Common myeloid progenitor, CD34-positive (primary cell): ENCODE measurements at regions not wholly inside any gene's neighbourhood (a gene's known extent, or its start where the extent isn't known, plus 50 kb on each side); places are given as distances from the start of the nearest gene placed in this dataset.

Source experiments
- CTCF ChIA-PET: fragments of 350-600 bp; sonication (Branson Sonifier 250); formaldehyde crosslinking; loops from one replicate; lab custom pipeline; 2021; ENCODE audit warnings: antibody characterized with exemption; lab: Charles Lee
- POLR2A ChIA-PET: fragments of 350-600 bp; sonication (Branson Sonifier 250); formaldehyde crosslinking; loops from one replicate; lab custom pipeline; 2021; ENCODE audit warnings: antibody characterized with exemption; lab: Charles Lee
- DNase-seq, 3 donors: peaks; one replicate each; pipeline versions ENCODE4 v3.0.0 to v3.0.0-alpha.2; 2013
- H3K27ac ChIP-seq, 2 experiments: 1 replicate in 1 of 2; 2 replicates in 1 of 2; pipeline ENCODE4 v1.7.0; 2013; ENCODE audit warnings: inconsistent platforms in 2 of 2, low read length in 2 of 2, mild to moderate bottlenecking in 2 of 2, low read depth in 1 of 2, moderate library complexity in 1 of 2; ENCODE audit not compliant: severe bottlenecking in 2 of 2, insufficient read depth in 1 of 2, poor library complexity in 1 of 2
- H3K27me3 ChIP-seq, 5 experiments: replicated peaks in 2 of 5; 1 replicate in 3 of 5; 2 replicates in 2 of 5; pipeline versions ENCODE4 v1.6.1 to v1.7.0; 2013; ENCODE audit warnings: low read length in 4 of 5, mild to moderate bottlenecking in 2 of 5, moderate library complexity in 2 of 5, inconsistent platforms in 1 of 5; ENCODE audit not compliant: insufficient read depth in 5 of 5, control insufficient read depth in 4 of 5
- H3K36me3 ChIP-seq, 4 experiments: 1 replicate in 2 of 4; 2 replicates in 2 of 4; pipeline versions ENCODE4 v1.6.1 to v1.7.0; 2013; ENCODE audit warnings: low read length in 3 of 4, control low read depth in 1 of 4, mild to moderate bottlenecking in 1 of 4; ENCODE audit not compliant: control insufficient read depth in 4 of 4, insufficient read depth in 4 of 4
- H3K4me1 ChIP-seq, 4 experiments: 1 replicate in 3 of 4; 2 replicates in 1 of 4; pipeline versions ENCODE4 v1.6.1 to v1.7.1; 2013; ENCODE audit warnings: low read length in 3 of 4, mild to moderate bottlenecking in 3 of 4, control low read depth in 1 of 4, inconsistent platforms in 1 of 4, moderate library complexity in 1 of 4; ENCODE audit not compliant: control insufficient read depth in 4 of 4, insufficient read depth in 4 of 4; ENCODE audit errors: control extremely low read depth in 1 of 4
- H3K4me3 ChIP-seq, 7 experiments: 1 replicate in 4 of 7; 2 replicates in 3 of 7; pipeline versions ENCODE4 v1.5.1 to v1.7.0; 2013; ENCODE audit warnings: mild to moderate bottlenecking in 7 of 7, low read length in 6 of 7, moderate library complexity in 6 of 7, inconsistent platforms in 2 of 7, low read depth in 2 of 7, control low read depth in 1 of 7; ENCODE audit not compliant: insufficient read depth in 4 of 7, control insufficient read depth in 1 of 7; ENCODE audit errors: extremely low read depth in 1 of 7
- H3K9me3 ChIP-seq, 5 experiments: 1 replicate in 4 of 5; 2 replicates in 1 of 5; pipeline versions ENCODE4 v1.6.1 to v1.7.1; 2013; ENCODE audit warnings: low read length in 4 of 5, mild to moderate bottlenecking in 2 of 5, inconsistent platforms in 1 of 5, low read depth in 1 of 5, moderate library complexity in 1 of 5; ENCODE audit not compliant: control insufficient read depth in 4 of 5, insufficient read depth in 2 of 5; ENCODE audit errors: control extremely low read depth in 1 of 5
- WGBS: methylation state at CpG from one replicate; pipeline ENCODE4 v1.1.5; 2013; ENCODE audit not compliant: insufficient coverage; 5-methylcytosine and 5-hydroxymethylcytosine counted together

- 84% methylated on average over 11 of the region's 14 CpGs for WGBS
- Histone ChIP-seq H3K27me3 (peaks cover 0 to 24% (median 9%) of the 10 kb centered on the region in 5 experiments), H3K36me3 (no peaks in the 10 kb centered on the region), H3K27ac (no peak overlapping the region), H3K9me3 (no peaks in the 10 kb centered on the region), H3K4me3 (no peak overlapping the region), H3K4me1 (no peaks in the 10 kb centered on the region)
- ChIA-PET CTCF (no interaction called here), POLR2A (interaction anchor here (0.7 kb wide), 1 partner anchor 140 kb away, joined by 3 read pairs; no protein-coding TSS in a partner anchor)
- no peak for DNase-seq
These were observed 197.7 kb upstream of the POU3F1 start for GRCh38 chr1:38244218-38244845.

- no peaks in the 10 kb centered on the region for H3K9me3 ChIP-seq
- no peaks in the 10 kb centered on the region for H3K36me3 ChIP-seq
- no peak overlapping the region for H3K27ac ChIP-seq
- no peak for DNase-seq
- H3K4me3 ChIP-seq, result no peak overlapping the region
- ChIA-PET CTCF (no interaction called here), POLR2A (no interaction called here)
- H3K27me3 ChIP-seq, result peaks cover 0 to 24% (median 12%) of the 10 kb centered on the region in 5 experiments
- H3K4me1 ChIP-seq, result no peaks in the 10 kb centered on the region
- 86% methylated on average over 5 of the region's 6 CpGs for WGBS
These were observed 196.5 kb upstream of the POU3F1 start for GRCh38 chr1:38243106-38243505.

- no peak for DNase-seq
- Histone ChIP-seq H3K27ac (no peak overlapping the region), H3K4me3 (no peak overlapping the region), H3K36me3 (no peaks in the 10 kb centered on the region), H3K27me3 (peaks cover 0 to 22% (median 11%) of the 10 kb centered on the region in 5 experiments), H3K4me1 (no peaks in the 10 kb centered on the region), H3K9me3 (no peaks in the 10 kb centered on the region)
- no CpG with 5 or more reads among the region's 5 CpGs for WGBS
- CTCF ChIA-PET, result no interaction called here
- POLR2A ChIA-PET, result no interaction called here
These were observed 195.9 kb upstream of the POU3F1 start for GRCh38 chr1:38242506-38242905.

- 100% methylated on average over 3 of the region's 6 CpGs for WGBS
- Histone ChIP-seq H3K36me3 (no peaks in the 10 kb centered on the region), H3K4me1 (no peaks in the 10 kb centered on the region), H3K4me3 (no peak overlapping the region), H3K9me3 (no peaks in the 10 kb centered on the region), H3K27me3 (peaks cover 0 to 20% (median 6%) of the 10 kb centered on the region in 5 experiments), H3K27ac (no peak overlapping the region)
- POLR2A ChIA-PET, result no interaction called here
- CTCF ChIA-PET, result no interaction called here
- no peak for DNase-seq
These were observed 195.2 kb upstream of the POU3F1 start for GRCh38 chr1:38241594-38242334.

- Histone ChIP-seq H3K9me3 (no peaks in the 10 kb centered on the region), H3K4me3 (no peak overlapping the region), H3K27me3 (peaks cover 0 to 21% (median 8%) of the 10 kb centered on the region in 5 experiments), H3K27ac (no peak overlapping the region), H3K4me1 (no peaks in the 10 kb centered on the region), H3K36me3 (no peaks in the 10 kb centered on the region)
- no peak for DNase-seq
- ChIA-PET POLR2A (no interaction called here), CTCF (no interaction called here)
- 100% methylated on average over 2 of the region's 2 CpGs for WGBS
These were observed 194.0 kb upstream of the POU3F1 start for GRCh38 chr1:38240618-38241017.

- Histone ChIP-seq H3K36me3 (no peaks in the 10 kb centered on the region), H3K27ac (no peak overlapping the region), H3K27me3 (peaks cover 0 to 23% (median 8%) of the 10 kb centered on the region in 5 experiments), H3K4me3 (no peak overlapping the region), H3K9me3 (no peaks in the 10 kb centered on the region), H3K4me1 (no peaks in the 10 kb centered on the region)
- CTCF ChIA-PET, result no interaction called here
- DNase-seq, result no peak
- POLR2A ChIA-PET, result no interaction called here
- WGBS, result 91% methylated on average over 8 of the region's 8 CpGs
These were observed 192.8 kb upstream of the POU3F1 start for GRCh38 chr1:38239258-38239835.

GRCh38 chr1:38238294-38238693 lies 191.7 kb upstream of the POU3F1 start:
- no peak overlapping the region for H3K27ac ChIP-seq
- no peaks in the 10 kb centered on the region for H3K9me3 ChIP-seq
- peaks cover 0 to 26% (median 10%) of the 10 kb centered on the region in 5 experiments for H3K27me3 ChIP-seq
- POLR2A ChIA-PET, result no interaction called here
- no peaks in the 10 kb centered on the region for H3K4me1 ChIP-seq
- H3K4me3 ChIP-seq, result no peak overlapping the region
- no peak for DNase-seq
- H3K36me3 ChIP-seq, result no peaks in the 10 kb centered on the region
- WGBS, result 96% methylated on average over 5 of the region's 5 CpGs
- CTCF ChIA-PET, result no interaction called here
